Stomach (tissue), 8 donors: ENCODE measurements at regions not wholly inside any gene's neighbourhood (a gene's known extent, or its start where the extent isn't known, plus 50 kb on each side); places are given as distances from the start of the nearest gene placed in this dataset.
"Not testable (repeated sequence)": the region's sequence is repeated elsewhere in the genome, so short reads cannot be mapped to it uniquely, and the experiment has no call there.

ENCODE experiments used
- DNase-seq, 2 donors: peaks; one replicate each; pipeline versions ENCODE4 v3.0.0 to v3.0.0-alpha.2; 2013 to 2019
- H3K27ac ChIP-seq, 5 donors: fragments of 200-600 bp in 4 of 5; sonication (generic) in 4 of 5; one replicate each; pipeline ENCODE4 v1.5.1; 2013 to 2019; ENCODE audit warnings: mild to moderate bottlenecking in 1 of 5, moderate library complexity in 1 of 5
- H3K27me3 ChIP-seq, 3 donors: fragments of 200-600 bp; sonication (generic); one replicate each; pipeline ENCODE4 v1.5.1; 2017 to 2019; ENCODE audit warnings: mixed run types in 1 of 3
- H3K36me3 ChIP-seq, 4 donors: fragments of 200-600 bp; sonication (generic); 1 replicate in 3 of 4; 2 replicates in 1 of 4; pipeline ENCODE4 v1.5.1; 2016 to 2019
- H3K4me1 ChIP-seq, 4 donors: fragments of 200-600 bp; sonication (generic); one replicate each; pipeline ENCODE4 v1.5.1; 2016 to 2019
- H3K4me3 ChIP-seq, 4 donors: fragments of 200-600 bp; sonication (generic) in 3 of 4; one replicate each; pipeline ENCODE4 v1.5.1; 2016 to 2019; ENCODE audit warnings: mild to moderate bottlenecking in 1 of 4
- H3K9me3 ChIP-seq, 4 donors: fragments of 200-600 bp; sonication (generic); one replicate each; pipeline ENCODE4 v1.5.1; 2016 to 2019
- EP300 ChIP-seq: sonication (generic); formaldehyde crosslinking; IDR thresholded peaks from one replicate; pipeline ENCODE4 v1.6.1; 2017; ENCODE audit warnings: antibody characterized with exemption
- POLR2A ChIP-seq, 4 donors: fragments of 450-650 bp; IDR thresholded peaks; one replicate each; pipeline ENCODE4 v1.6.1; 2016; ENCODE audit warnings: antibody characterized with exemption in 4 of 4, control low read depth in 2 of 4, mild to moderate bottlenecking in 1 of 4, moderate library complexity in 1 of 4
- POLR2AphosphoS5 ChIP-seq, 3 donors: sonication (generic); formaldehyde crosslinking; IDR thresholded peaks; one replicate each; pipeline ENCODE4 v1.6.1; 2016; ENCODE audit warnings: antibody characterized with exemption in 3 of 3
- WGBS, 5 donors: extraction: QIAGEN DNeasy Blood & Tissue Kit in 3 of 5; methylation state at CpG; one replicate each; pipeline versions ENCODE4 v1.1.5 to v1.1.7; 2013 to 2018; 5-methylcytosine and 5-hydroxymethylcytosine counted together
- intact Hi-C: fragments of 100-400 bp; cut with DNase I; formaldehyde crosslinking; loops from one replicate; pipeline ENCODE4 v1.15.1; 2023; ENCODE audit warnings: low total_unique reads
- TF ChIP-seq, protein P1 (sequence below), 7 experiments: fragments of 450-650 bp in 4 of 7; fragments of 200-600 bp in 3 of 7; sonication (generic) in 3 of 7; IDR thresholded peaks; one replicate each; pipeline ENCODE4 v1.5.1; 2016 to 2019; ENCODE audit warnings: antibody characterized with exemption in 7 of 7, control low read depth in 2 of 7, mild to moderate bottlenecking in 1 of 7
- donor health status: healthy with polysubstance abuse.
- donor health status: Bipolar disorder and iron deficiency.
- donor health status: healthy.

DNA sequence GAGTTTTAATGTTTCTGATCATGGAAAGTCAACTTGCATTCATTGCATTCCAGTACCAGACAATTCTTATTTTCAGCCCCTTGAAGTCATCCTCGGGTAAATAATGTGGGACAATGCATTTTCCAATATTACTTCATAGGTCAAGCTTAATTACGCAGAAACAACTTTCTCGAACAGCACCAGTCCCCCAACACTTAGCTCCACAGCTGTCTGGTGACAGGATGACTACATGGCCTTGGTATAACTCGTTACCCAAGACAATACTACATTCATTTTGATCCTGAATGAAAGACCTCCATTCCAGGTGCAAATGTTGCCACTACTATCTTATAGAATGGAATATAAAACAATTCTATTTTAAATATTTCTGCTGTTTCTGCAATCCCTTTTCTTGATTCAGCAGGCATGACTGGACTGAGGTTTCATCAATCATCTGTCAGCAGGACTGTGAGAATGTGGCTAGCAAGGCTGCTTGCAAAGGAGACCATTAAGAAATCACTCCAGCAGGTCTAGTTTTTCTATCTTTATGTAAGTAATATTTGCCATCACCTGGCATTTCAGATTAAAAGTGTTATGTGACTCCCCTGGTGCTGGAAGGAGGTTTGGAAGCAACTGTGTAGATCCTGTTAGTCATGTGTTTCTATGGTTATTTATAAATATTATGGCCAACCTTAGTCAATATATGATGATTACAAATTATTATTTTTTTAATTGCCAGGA is 147.9 kb downstream of the HAO1 start:
- Histone ChIP-seq H3K4me1 (no peaks in the 10 kb centered on the region), H3K27me3 (no peaks in the 10 kb centered on the region), H3K36me3 (no peaks in the 10 kb centered on the region), H3K27ac (no peak overlapping the region), H3K4me3 (no peak overlapping the region), H3K9me3 (no peaks in the 10 kb centered on the region)
- WGBS, 5 donors, result 62 to 74% (median 70%) methylated on average over 4 of the region's 4 CpGs
- DNase-seq, result no peak
- intact Hi-C loops, result no loop called here
- TF ChIP-seq, protein P1, sequence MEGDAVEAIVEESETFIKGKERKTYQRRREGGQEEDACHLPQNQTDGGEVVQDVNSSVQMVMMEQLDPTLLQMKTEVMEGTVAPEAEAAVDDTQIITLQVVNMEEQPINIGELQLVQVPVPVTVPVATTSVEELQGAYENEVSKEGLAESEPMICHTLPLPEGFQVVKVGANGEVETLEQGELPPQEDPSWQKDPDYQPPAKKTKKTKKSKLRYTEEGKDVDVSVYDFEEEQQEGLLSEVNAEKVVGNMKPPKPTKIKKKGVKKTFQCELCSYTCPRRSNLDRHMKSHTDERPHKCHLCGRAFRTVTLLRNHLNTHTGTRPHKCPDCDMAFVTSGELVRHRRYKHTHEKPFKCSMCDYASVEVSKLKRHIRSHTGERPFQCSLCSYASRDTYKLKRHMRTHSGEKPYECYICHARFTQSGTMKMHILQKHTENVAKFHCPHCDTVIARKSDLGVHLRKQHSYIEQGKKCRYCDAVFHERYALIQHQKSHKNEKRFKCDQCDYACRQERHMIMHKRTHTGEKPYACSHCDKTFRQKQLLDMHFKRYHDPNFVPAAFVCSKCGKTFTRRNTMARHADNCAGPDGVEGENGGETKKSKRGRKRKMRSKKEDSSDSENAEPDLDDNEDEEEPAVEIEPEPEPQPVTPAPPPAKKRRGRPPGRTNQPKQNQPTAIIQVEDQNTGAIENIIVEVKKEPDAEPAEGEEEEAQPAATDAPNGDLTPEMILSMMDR (IDR thresholded peaks at IDR 0.05), result no peak
- TF ChIP-seq POLR2A (IDR thresholded peaks at IDR 0.05), result no peak
- TF ChIP-seq POLR2AphosphoS5 (IDR thresholded peaks at IDR 0.05), result no peak
- no peak for TF ChIP-seq EP300

DNA sequence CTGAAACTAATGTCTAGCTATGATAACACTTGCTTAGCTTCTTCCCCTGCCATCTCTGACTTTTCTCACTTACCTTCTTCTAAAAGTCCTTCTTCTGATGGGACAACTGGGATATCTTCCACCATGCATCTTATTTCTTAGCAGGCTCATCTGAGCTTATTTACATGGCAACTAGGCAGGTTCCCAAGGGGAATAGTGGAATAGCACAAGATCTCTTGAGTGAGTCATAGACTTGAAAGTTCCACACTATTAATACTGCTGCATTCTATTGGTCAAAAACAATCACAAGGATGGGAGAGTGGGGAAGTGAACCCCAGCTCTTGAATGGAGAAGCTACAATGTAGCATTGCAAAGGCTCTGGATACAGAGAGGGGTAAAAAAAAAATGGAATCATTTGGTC is 142.1 kb downstream of the HAO1 start:
- intact Hi-C loops, result no loop called here
- Histone ChIP-seq H3K9me3 (peaks cover 0 to 7% (median 1%) of the 10 kb centered on the region in 4 donors), H3K27me3 (no peaks in the 10 kb centered on the region), H3K4me3 (no peak overlapping the region), H3K36me3 (no peaks in the 10 kb centered on the region), H3K4me1 (peaks cover 0 to 5% (median 0%) of the 10 kb centered on the region in 4 donors), H3K27ac (no peak overlapping the region)
- DNase-seq, result no peak
- TF ChIP-seq EP300, result no peak

DNA sequence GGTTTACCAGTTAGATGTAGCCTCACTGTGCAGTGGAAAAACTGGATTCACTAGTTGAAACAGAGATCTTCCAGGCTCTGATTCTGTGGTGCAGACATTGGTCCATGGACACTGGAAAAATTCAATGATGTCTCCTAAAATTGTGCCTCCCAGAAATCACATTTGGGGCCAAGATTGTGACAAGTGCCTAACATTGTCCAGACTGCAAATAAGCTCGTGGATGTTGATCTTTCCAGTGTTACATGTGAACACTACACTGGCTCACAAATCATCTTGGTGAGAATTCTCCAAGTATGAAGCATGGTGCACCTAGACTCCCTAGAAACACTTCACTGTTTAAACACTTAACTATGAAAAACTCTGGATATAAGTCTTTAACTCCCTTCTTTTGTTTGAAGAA is 140.4 kb downstream of the HAO1 start:
- TF ChIP-seq POLR2AphosphoS5 (IDR thresholded peaks at IDR 0.05) (no peak), EP300 (no peak), POLR2A (IDR thresholded peaks at IDR 0.05) (no peak)
- TF ChIP-seq, protein P1 (IDR thresholded peaks at IDR 0.05), result no peak
- 12 to 33% (median 22%) methylated on average over 1 of the region's 1 CpG for WGBS, 5 donors
- Histone ChIP-seq H3K27me3 (no peaks in the 10 kb centered on the region), H3K4me3 (no peak overlapping the region), H3K27ac (no peak overlapping the region), H3K9me3 (peaks cover 0 to 12% (median 5%) of the 10 kb centered on the region in 4 donors), H3K36me3 (no peaks in the 10 kb centered on the region), H3K4me1 (peaks cover 0 to 5% (median 0%) of the 10 kb centered on the region in 4 donors)
- intact Hi-C loops, result no loop called here
- DNase-seq, result peak in 1 of 2 donors; percentile 13

DNA sequence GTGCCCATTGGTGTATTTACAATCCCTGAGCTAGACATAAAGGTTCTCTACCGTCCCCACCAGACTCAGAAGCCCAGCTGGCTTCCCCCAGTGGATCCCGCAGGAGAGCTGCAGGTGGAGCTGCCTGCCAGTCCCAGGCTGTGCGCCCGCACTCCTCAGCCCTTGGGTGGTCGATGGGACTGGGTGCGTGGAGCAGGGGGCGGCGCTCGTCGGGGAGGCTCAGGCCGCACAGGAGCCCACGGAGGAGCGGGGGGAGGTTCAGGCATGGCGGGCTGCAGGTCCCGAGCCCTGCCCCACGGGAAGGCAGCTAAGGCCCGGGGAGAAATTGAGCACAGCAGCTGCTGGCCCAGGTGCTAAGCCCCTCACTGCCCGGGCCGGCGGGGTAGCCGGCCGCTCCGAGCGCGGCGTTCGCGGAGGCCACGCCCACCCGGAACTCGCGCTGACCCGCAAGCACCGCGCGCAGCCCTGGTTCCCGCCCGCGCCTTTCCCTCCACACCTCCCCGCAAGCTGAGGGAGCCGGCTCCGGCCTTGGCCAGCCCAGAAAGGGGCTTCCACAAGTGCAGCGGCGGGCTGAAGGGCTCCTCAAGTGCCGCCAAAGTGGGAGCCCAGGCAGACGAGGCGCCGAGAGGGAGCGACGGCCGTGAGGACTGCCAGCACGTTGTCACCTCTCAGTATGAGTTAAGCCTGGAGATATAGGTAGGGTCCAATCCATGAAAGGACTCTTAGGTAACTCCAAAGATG is 136.7 kb downstream of the HAO1 start:
- intact Hi-C loops, H3K27ac ChIP-seq, H3K36me3 ChIP-seq, H3K4me1 ChIP-seq, H3K27me3 ChIP-seq: not testable (repeated sequence)
- WGBS, 5 donors, result 24 to 76% (median 60%) methylated on average over 19 to 52 of the region's 52 CpGs
- H3K4me3 ChIP-seq, result peak overlapping the region in 2 of 4 donors; percentile 16 to 20
- peaks cover 0 to 37% (median 19%) of the 10 kb centered on the region in 4 donors for H3K9me3 ChIP-seq
- peak in 1 of 2 donors; percentile 18 for DNase-seq

DNA sequence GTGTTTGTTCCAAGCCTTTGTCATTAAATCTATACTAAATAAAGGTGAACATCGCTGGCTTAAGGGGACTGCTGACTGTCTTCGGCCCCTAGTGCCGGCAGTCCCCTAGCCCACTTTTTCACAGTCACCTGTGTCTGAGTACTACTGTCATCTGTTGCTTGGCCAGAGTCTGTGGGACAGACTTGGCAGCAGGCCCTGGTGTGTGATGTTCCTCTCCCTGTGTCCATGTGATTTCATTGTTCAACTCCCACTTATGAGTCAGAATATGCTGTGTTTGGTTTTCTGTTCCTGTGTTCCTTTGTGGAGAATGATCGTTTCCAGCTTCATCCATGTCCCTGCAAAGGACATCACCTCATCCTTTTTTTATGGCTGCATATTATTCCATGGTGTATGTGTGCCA is 133.4 kb downstream of the HAO1 start:
- no peaks in the 10 kb centered on the region for H3K4me1 ChIP-seq
- no peak overlapping the region for H3K27ac ChIP-seq
- TF ChIP-seq POLR2A (IDR thresholded peaks at IDR 0.05), result no peak
- TF ChIP-seq POLR2AphosphoS5 (IDR thresholded peaks at IDR 0.05), result no peak
- TF ChIP-seq, protein P1 (IDR thresholded peaks at IDR 0.05), result no peak
- no peak for TF ChIP-seq EP300
- no peak overlapping the region for H3K4me3 ChIP-seq
- H3K9me3 ChIP-seq, result peaks cover 0 to 40% (median 25%) of the 10 kb centered on the region in 4 donors
- H3K27me3 ChIP-seq, result no peaks in the 10 kb centered on the region
- intact Hi-C loops, result no loop called here
- no peaks in the 10 kb centered on the region for H3K36me3 ChIP-seq
- DNase-seq, result no peak
- 84 to 88% (median 87%) methylated on average over 4 of the region's 4 CpGs for WGBS, 5 donors
